GM19238 (cell line): ENCODE measurements at regions not wholly inside any gene's neighbourhood (a gene's known extent, or its start where the extent isn't known, plus 50 kb on each side); places are given as distances from the start of the nearest gene placed in this dataset.
"Not testable (repeated sequence)": the region's sequence is repeated elsewhere in the genome, so short reads cannot be mapped to it uniquely, and the experiment has no call there.

Experiments used
- DNase-seq: peaks from one replicate; pipeline ENCODE4 v3.0.0; 2011; ENCODE audit warnings: low spot score; ENCODE audit not compliant: insufficient read length

DNA sequence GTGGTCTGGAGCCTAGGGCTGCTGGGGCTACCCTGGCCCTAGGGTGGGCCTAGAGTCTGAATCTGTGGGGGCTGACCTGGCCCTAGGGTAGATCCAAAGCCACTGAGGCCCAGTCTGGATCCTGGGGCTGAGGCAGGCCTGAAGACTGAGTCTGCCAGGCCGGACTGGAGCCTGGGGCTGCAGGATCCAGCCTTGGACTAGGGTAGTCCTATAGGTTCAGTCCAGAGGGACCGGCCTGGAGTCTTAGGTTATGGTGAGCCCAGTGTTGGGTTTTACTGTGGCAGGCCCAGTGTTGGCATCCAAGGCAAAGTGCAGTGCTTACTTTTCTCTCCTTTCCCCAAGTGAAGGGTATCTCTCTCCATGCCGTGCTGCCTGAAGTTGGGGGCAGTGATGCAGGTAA lies 227.9 kb upstream of the TAS2R1 start:
- no peak for DNase-seq

DNA sequence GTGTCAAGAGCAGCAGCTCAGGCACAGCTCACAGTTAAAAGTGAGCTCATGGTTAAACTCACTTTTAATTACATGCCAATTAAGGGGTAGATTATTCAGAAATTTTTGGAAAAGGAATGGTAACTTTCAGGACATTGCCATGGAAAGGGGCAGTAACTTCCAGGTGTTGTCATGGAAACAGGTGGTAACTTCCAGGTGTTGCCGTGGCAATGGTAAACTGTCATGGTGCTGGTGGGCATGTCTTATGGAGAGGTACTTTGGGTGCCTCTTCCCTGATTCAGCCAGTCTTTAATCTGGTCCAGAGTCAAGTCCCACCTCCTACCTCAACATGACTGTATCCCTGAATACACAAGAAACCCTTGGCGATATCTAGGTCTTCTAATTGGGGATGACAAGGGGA lies 223.2 kb upstream of the TAS2R1 start:
- DNase-seq = no peak

DNA sequence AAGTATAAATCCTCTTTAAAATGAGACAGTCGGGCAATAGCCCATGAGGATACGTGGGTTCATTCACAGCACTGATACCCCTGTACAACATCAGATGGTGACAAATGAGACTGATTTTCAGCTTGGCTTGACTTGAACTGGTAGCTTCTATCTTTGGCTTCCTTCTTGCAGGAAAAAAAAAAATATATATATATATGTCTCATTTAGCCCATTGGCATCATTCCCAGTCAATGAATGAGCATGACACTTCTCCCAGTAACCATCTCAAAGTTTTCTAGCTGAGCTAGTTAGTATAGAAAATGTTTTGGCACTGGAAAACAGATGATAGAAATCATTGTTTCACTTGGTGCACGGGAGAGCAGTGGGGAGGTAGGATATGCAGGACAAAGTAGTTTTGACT lies 222.5 kb upstream of the TAS2R1 start:
- DNase-seq = no peak

DNA sequence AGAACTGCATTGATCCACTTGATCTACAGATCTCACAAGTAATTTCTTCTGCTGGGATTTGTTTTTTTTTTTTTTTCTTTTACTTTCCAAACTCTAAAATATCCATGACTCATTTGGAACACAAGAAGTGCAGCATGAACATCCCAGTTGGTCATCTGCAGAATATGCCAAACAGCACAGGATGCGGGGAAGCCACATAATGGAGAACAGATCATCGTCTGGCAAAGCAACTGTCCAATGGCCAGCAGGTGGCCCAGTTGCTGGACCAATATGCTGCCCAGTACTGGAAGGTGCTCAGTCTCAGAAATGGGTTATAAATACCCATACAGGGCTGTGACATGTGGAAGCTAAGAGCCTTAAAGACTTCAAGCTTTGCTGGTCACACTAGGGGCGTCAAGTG lies 221.3 kb upstream of the TAS2R1 start:
- no peak for DNase-seq

DNA sequence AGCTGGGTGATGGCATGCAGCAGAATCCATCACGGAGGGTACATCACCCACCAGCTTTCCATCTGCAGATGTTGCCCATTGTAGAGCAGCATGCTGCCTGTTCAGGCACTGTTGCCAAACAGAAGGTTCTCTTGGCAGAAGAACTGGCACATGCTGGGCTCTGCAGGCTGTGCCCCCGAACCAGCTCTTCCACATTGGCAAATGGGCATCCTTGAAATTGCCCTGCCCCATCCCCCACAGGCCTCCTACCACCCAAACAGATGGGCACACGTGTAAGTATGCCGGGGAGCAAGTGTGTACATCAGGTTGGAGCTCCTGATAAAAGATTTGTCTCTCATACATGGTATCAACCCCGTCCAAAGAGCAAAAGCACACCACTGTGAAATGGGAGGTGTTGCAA lies 220.3 kb upstream of the TAS2R1 start:
- no peak for DNase-seq

DNA sequence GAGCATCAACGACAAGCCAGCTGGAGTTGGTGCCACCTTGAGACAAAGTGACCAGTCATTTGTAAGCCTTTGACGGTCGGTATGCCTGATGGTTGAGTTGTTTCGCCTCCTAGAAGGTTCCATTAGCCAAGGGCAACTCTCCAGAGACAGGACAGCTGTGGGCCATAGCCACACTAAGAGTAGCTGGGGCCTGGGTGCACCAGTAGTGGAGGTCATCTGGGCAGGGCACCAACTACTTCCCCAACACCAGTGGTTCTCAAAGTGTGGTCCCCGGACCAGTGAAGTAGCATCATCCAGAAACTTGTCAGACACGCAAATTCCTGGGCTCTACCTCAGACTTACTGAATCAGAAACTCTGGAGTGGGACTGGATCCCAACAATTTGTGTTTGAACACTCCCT lies 217.5 kb upstream of the TAS2R1 start:
- DNase-seq = no peak

DNA sequence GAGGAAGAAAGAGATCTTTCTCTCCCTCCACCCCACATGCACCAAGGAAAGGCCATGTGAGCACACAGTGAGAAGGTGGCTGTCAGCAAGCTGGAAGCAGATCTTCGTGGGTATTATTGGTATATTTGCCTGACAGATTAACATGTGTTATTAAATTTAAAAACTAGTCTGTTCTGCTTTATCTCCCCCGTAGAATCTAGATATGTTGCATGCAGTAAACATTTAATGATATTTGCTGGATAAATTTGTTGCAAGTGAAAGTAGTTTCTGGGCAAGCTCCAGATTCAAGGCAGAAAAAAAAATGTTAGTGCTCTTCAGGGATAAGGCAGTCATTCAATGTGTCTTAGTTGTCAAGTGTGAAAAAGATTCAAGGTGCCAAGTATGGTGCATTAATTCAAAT lies 215.0 kb upstream of the TAS2R1 start:
- no peak for DNase-seq

DNA sequence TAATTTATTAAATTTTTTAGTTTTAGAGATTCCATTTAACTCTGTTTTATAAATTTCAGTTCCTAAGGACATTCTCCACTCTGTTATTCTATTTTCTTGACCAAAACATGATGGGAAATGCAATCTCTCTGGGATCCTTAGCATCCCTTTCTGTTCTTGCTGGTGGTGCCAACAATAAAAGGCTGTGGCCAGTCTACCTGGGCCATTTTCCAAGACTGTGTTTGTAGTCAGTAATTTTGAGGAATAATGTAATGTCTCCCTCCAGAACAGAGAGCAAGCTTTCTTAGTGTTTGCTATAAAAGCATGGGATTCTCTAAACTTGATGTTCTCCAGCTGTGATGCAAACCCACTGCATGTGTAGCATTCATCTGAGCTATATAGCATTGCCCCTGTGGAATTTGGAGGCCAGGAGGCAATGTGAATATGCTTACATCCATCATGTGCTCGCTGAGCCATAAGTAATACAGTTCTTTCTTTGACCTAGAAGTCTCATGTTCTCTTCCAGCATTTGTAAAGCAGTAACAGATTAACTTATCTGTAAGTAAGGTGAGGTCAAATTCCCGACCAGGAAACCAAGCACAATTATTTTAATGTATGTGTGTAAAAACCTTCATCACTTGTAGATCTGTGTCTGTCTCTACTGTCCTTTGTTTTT lies 211.5 kb upstream of the TAS2R1 start:
- DNase-seq = no peak

DNA sequence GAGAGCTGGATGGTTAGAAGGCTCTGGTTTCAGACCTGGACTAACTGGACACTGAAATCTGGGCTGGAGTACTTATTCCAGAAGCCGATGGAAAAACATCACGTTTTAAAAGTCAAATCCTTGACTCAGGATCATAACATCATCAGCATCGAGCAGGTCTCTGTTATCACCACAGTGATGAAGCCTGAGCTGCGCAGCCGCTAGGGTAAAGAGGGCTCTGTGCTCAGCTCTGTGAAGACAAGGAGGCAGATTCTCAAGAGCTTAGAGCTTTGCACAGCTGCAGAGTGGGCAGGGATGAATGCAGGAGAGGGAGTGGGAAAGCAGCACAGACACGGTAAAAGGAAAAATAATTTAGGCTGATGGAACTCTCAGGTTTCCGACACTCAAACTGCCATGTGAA lies 208.8 kb upstream of the TAS2R1 start:
- no peak for DNase-seq

DNA sequence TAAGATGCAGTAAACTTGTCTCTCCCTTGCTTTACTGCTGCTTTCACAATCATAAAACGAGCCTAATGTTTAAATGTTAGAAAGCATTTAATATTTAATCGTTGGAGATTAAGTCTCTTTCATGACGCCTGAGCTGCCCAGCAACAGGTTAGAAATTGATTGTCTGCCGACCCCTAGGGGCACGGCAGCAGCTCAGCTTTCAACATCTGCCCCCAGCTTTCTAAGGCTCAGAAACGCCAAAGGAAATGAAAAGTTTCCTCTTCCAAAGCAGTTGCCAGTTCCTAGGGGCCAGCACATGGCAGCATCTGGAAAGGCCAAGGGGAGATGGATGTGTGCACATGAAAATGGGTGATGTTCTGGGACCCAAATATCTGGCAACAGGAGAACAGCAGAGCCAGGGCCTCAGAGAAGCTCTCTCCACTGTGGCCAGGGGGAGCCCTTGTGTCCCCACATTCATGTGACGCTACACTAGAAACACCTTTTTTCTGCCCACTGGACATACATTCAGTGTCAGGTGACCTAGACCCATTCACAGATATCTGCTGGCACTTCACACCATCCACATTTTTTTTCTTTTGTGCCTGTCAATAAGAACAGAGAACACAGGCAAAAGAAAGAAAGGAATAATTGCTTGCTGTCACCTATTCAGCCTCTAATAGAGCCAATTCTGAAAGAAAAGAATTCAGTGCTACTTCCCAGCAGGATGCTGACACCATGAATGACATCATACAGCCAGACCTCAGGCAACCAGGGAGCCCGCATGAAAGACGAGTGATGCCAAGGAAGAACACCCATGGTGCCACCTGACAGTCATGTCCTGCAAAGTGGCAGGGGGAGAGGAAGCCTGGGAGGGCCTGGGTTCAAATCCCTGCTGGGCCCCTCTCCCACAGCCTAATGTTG lies 205.0 kb upstream of the TAS2R1 start:
- no peak for DNase-seq

DNA sequence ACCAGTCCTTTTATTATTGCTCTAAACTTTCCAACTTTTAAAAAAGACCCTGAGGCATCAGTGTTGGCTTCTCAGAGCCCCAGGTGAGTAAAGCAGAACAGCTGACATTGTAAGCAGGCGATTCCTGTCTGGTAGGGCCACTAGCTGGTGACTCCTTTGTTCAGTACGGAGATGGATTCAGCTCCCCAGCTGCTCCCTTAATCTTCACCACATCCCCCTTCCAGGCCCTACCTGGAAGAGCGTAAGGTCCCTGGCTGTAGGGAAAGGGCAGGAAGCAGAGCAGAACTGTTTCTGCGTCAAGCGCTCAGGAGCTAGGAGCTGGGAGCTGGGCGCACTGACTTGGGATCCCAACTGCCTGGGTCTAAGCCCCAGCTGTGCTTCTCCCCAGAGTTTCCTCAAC lies 203.7 kb upstream of the TAS2R1 start:
- no peak for DNase-seq

DNA sequence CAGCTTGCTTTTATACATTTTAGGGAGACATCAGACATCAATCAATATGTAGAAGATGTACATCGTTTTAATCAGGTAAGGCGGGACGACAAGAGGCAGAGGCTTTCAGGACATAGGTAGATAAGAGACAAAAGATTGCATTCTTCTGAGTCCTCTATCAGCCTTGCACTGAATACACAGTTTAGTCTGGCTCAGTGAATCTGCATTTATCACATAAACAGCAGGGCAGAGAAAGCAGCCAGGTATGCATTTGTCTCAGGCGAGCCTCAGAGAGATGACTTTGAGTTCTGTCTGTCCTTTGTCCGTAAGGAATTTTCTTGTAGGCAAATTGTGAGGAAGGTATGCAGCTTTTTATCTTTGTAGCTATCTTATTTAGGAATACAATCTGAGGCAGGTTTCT lies 202.8 kb upstream of the TAS2R1 start:
- DNase-seq = no peak

DNA sequence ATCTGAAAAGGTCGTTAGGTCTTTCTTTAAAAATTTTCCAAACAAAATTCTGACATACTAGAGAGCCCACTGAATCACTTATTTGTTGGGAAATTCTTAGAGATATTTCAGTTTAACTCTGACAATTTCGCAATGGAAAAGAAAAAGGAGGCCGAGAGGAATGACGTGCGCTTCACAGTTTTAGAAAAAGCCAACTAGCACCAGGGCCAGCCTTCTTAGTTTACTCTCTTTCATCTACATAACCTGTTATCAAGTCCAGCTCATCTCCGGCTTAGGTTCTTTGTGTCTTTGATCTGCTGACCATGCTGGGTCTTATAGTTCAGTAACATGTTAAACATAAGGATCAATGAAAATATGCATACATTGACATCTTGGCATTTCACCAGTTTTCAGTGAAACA lies 201.7 kb upstream of the TAS2R1 start:
- no peak for DNase-seq

DNA sequence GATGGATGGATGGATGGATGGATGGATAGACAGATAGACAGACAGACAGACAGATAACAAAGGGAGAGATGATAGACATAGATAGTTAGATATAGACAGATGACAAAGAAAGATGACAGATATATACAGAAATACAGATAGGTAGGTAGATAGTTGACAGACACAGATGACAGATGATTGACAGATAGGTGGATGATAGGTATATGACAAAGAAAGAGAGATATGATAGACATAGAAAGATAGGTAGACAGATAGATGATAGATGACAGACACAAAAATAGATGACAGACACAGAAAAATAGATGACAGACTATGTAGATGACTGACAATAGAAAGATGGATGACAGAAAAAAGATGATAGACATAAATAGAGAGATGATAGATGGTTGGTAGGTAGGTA lies 200.0 kb upstream of the TAS2R1 start:
- DNase-seq = no peak

DNA sequence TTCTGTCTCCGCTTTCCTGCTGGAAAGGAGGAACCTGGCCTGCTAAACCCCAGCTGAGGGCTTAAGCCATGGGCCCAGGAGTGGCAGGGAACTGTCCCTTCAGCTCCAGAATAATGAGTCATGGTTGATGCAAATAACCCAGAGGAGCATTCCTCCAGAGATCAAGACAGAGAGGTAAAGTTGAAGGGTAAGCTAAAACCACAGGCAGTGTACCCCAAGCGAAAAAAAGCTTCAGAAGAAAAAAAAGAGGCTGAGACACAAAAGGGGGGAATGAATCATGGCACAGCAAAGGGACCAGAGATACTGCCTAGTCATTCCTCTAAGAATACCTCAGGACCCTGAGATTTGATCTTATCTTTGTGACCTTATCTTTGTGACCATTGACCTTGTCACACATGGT lies 199.5 kb upstream of the TAS2R1 start:
- no peak for DNase-seq

DNA sequence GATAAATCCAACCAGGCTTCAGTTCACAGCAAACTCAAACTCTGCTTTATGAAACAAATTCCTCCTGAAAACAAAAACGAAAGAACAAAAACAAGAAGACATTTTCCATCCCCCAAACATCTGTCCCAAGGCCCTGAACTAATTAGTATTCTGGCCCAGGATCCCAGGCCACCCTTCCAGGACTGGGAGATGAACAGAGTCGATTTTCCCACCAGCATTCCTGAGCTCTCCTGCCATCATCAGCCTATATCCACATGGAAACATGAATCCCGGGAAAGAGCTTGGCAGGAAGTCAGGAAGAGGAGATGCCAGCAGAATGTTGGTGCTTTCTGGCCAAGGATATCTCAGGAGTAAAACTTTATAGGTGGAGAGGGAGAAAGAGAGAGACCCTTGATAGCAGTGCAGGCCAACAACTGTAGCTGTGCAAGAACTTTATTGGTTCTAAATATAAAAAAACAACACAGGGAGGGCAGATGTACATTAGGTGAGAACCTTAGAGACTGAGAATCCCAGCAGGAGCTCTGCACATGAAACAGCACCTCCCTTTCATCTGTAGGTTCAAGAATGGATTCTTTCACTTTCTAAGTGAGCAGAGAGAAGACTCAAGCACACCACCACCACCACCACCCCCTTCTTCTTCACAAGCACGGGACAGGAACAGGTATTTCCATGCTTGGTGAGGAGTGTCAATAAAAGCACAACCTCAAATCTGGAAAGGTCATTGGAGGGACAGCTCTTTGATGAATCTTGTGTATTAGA lies 190.7 kb upstream of the TAS2R1 start:
- no peak for DNase-seq

DNA sequence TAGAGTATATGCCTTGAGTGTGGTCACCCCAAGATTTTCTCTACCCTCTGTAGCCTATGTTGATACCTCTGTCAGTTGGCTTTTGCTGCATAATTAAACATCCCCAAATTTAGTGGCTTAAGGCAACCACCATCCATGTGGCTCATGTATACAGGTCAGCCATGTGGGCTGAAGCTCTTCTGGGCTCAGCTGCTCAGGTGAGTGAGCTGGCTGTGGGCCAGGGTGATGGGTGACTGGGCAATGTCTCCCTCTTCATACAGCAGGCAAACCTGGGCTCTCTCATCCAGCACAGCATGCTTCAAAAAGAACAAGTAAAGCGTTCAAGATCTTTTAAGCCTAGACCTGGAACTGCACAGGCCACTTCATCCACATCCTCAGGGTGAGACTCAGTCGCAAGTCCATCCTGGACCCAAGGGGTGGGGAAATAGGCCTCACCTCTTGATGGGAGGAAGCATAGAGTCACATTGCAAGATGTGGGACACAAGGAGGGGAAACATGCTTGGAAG lies 188.2 kb upstream of the TAS2R1 start:
- no peak for DNase-seq

DNA sequence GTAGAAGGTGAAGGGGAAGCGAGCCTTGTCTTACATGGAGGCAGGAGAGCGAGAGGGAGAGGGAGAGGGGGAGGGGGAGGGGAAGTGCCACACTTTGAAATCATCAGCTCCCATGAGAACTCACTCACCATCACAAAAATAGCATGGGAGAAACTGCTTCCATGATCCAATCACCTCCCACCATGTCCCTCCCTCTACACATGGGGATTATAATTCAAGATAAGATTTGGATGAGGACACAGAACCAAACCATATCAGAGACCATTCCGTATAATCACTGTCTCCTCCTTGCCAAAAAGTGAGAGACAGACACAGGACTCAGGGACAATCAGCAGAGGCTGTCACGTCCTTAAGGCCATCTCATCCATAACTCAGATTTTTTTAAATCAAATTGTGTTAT lies 187.7 kb upstream of the TAS2R1 start:
- DNase-seq = no peak

DNA sequence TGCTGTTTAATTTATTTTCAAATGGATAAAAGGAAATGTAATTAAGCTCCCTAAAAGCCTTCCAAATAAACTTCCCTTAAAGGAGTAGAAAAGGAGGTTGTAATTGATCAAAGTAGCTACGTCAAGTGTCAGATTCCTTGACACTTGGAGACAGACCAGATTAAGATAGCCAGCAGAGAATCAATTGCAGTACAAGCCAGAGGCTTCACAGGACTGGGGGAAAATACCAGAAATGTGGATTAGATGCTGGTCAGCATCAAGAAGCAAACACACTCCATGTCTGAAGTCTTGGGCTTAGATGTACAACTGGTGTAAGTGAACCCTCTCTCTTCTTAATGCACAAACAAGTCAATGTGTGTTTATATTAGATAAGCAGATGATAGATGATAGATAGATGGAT lies 184.9 kb upstream of the TAS2R1 start:
- no peak for DNase-seq

DNA sequence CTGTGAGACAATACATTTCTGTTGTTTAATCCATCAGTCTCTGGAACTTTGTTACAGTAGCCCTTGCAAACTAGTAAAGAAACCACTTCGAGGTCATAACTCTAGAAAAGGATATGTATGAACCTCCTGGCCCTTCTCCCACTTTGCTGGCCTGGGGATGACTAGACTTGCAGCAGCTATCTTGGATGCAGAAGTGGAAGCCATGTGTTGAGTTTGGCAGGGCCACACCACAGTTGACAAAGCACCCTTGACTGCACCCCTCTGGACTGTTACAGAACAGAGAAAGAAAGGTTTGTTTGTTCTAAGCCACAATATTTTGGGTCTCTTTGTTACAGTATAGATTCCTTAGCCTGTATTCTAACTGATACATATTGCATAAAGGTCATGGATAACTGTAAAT lies 183.2 kb upstream of the TAS2R1 start:
- DNase-seq = no peak

DNA sequence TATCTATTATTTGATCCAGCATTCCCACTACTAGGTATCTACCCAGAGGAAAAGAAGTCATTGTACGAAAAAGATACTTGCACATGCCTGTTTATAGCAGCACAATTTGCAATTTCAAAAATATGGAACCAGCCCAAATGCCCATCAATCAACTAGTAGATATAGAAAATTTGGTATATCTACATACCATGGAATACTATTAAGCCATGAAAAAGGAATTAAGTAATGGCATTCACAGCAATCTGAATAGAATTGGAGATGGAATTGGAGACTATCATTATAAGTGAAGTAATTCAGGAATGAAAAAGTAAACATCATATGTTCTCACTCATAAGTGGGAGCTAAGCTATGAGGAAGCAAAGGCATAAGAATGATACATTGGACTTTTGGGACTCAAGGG lies 177.2 kb upstream of the TAS2R1 start:
- not testable (repeated sequence) for DNase-seq

DNA sequence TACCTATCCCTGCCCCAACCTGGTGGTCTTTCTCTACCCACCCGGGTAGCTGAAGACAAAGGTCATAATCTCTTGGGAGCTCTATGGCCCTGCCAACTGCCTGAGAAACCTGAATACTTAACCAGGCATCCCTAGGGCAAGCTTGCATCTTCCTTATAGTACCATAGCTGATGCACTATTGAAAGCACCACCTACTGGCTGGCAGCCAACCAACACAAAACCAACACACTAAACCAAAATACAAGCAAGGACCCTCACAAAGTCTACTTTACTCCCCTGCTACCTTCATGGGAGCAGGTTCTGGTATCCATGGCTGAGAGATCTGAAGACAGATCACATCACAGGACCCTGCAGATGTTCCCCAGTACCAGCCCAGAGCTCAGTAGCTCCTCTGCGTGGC lies 171.8 kb upstream of the TAS2R1 start:
- DNase-seq = no peak
